ENCODE measurements at regions not wholly inside any gene's neighbourhood (a gene's known extent, or its start where the extent isn't known, plus 50 kb on each side); places are given as distances from the start of the nearest gene placed in this dataset.

- DNase-seq = no peak
- no peaks in the 10 kb centered on the region for H3K4me1 ChIP-seq
- no peak overlapping the region for H3K4me3 ChIP-seq
- H3K27me3 ChIP-seq = no peaks in the 10 kb centered on the region
- no peaks in the 10 kb centered on the region for H3K9me3 ChIP-seq (replicated peaks)
- H3K27ac ChIP-seq = no peak overlapping the region
- no peaks in the 10 kb centered on the region for H3K36me3 ChIP-seq
Measured at GRCh38 chr20:22446613-22447446, 137.5 kb downstream of the FOXA2 start.

GRCh38 chr20:22442318-22442717 lies 142.1 kb downstream of the FOXA2 start:
- H3K4me1 ChIP-seq = no peaks in the 10 kb centered on the region
- no peaks in the 10 kb centered on the region for H3K27me3 ChIP-seq
- H3K27ac ChIP-seq = no peak overlapping the region
- H3K36me3 ChIP-seq = no peaks in the 10 kb centered on the region
- DNase-seq = no peak
- no peaks in the 10 kb centered on the region; the same call in 1 of the 2 replicates for H3K9me3 ChIP-seq (replicated peaks)
- H3K4me3 ChIP-seq = no peak overlapping the region

GRCh38 chr20:22438926-22439325 lies 145.4 kb downstream of the FOXA2 start:
- no peaks in the 10 kb centered on the region for H3K27me3 ChIP-seq
- no peaks in the 10 kb centered on the region; the same call in 1 of the 2 replicates for H3K9me3 ChIP-seq (replicated peaks)
- H3K4me3 ChIP-seq = no peak overlapping the region
- no peaks in the 10 kb centered on the region for H3K36me3 ChIP-seq
- H3K4me1 ChIP-seq = no peaks in the 10 kb centered on the region
- no peak overlapping the region for H3K27ac ChIP-seq
- DNase-seq = peak in 1 of 2 experiments; percentile 39

- no peak for DNase-seq
- no peaks in the 10 kb centered on the region for H3K36me3 ChIP-seq
- H3K27me3 ChIP-seq = no peaks in the 10 kb centered on the region
- no peak overlapping the region for H3K27ac ChIP-seq
- H3K4me3 ChIP-seq = no peak overlapping the region
- no peaks in the 10 kb centered on the region; the same call in 1 of the 2 replicates for H3K9me3 ChIP-seq (replicated peaks)
- no peaks in the 10 kb centered on the region for H3K4me1 ChIP-seq
Measured at GRCh38 chr20:22438346-22438745, 146.0 kb downstream of the FOXA2 start.

- H3K36me3 ChIP-seq = no peaks in the 10 kb centered on the region
- H3K4me3 ChIP-seq = no peak overlapping the region
- DNase-seq = no peak
- no peak overlapping the region for H3K27ac ChIP-seq
- H3K27me3 ChIP-seq = no peaks in the 10 kb centered on the region
- no peaks in the 10 kb centered on the region; the same call in 1 of the 2 replicates for H3K9me3 ChIP-seq (replicated peaks)
- peaks cover 7% of the 10 kb centered on the region for H3K4me1 ChIP-seq
Measured at GRCh38 chr20:22437354-22437753, 147.0 kb downstream of the FOXA2 start.

- Histone ChIP-seq H3K36me3 (no peaks in the 10 kb centered on the region), H3K27ac (peak overlapping the region; percentile 99), H3K9me3 (replicated peaks) (no peaks in the 10 kb centered on the region), H3K27me3 (no peaks in the 10 kb centered on the region), H3K4me1 (peaks cover 46% of the 10 kb centered on the region), H3K4me3 (no peak overlapping the region; the same call in 1 of the 2 replicates)
- DNase-seq = peak in 1 of 2 experiments; percentile 16
Measured at GRCh38 chr20:22431419-22431818, 153.0 kb downstream of the FOXA2 start.

GRCh38 chr20:22430746-22431168 lies 153.6 kb downstream of the FOXA2 start:
- H3K9me3 ChIP-seq (replicated peaks) = no peaks in the 10 kb centered on the region
- H3K4me3 ChIP-seq = peak overlapping the region; percentile 47
- no peaks in the 10 kb centered on the region for H3K36me3 ChIP-seq
- H3K27ac ChIP-seq = peak overlapping the region; percentile 99
- DNase-seq = peak; percentile 91 to 92
- no peaks in the 10 kb centered on the region for H3K27me3 ChIP-seq
- peaks cover 46% of the 10 kb centered on the region for H3K4me1 ChIP-seq

GRCh38 chr20:22430154-22430745 lies 154.1 kb downstream of the FOXA2 start:
- peak overlapping the region; percentile 99 for H3K27ac ChIP-seq
- peaks cover 46% of the 10 kb centered on the region for H3K4me1 ChIP-seq
- DNase-seq = peak; percentile 96 to 98
- H3K9me3 ChIP-seq (replicated peaks) = no peaks in the 10 kb centered on the region
- H3K27me3 ChIP-seq = no peaks in the 10 kb centered on the region
- no peaks in the 10 kb centered on the region for H3K36me3 ChIP-seq
- peak overlapping the region; percentile 47 for H3K4me3 ChIP-seq

- Histone ChIP-seq H3K9me3 (replicated peaks) (no peaks in the 10 kb centered on the region), H3K27me3 (no peaks in the 10 kb centered on the region), H3K4me3 (peak overlapping the region; percentile 47), H3K4me1 (peaks cover 46% of the 10 kb centered on the region), H3K36me3 (no peaks in the 10 kb centered on the region), H3K27ac (peak overlapping the region; percentile 99)
- DNase-seq = peak; percentile 43 to 64
Measured at GRCh38 chr20:22429175-22430153, 154.9 kb downstream of the FOXA2 start.

- Histone ChIP-seq H3K9me3 (replicated peaks) (no peaks in the 10 kb centered on the region), H3K4me3 (no peak overlapping the region), H3K36me3 (no peaks in the 10 kb centered on the region), H3K27ac (no peak overlapping the region; the same call in 1 of the 2 replicates), H3K27me3 (no peaks in the 10 kb centered on the region), H3K4me1 (peaks cover 46% of the 10 kb centered on the region)
- no peak for DNase-seq
Measured at GRCh38 chr20:22428051-22428450, 156.3 kb downstream of the FOXA2 start.

- peaks cover 33% of the 10 kb centered on the region for H3K4me1 ChIP-seq
- H3K36me3 ChIP-seq = no peaks in the 10 kb centered on the region
- H3K9me3 ChIP-seq (replicated peaks) = no peaks in the 10 kb centered on the region
- DNase-seq = no peak
- H3K4me3 ChIP-seq = no peak overlapping the region
- no peaks in the 10 kb centered on the region for H3K27me3 ChIP-seq
- H3K27ac ChIP-seq = no peak overlapping the region
Measured at GRCh38 chr20:22426772-22427171, 157.6 kb downstream of the FOXA2 start.

GRCh38 chr20:22425344-22426295 lies 158.8 kb downstream of the FOXA2 start:
- Histone ChIP-seq H3K4me3 (no peak overlapping the region), H3K4me1 (peaks cover 22% of the 10 kb centered on the region), H3K27ac (no peak overlapping the region), H3K36me3 (no peaks in the 10 kb centered on the region), H3K27me3 (no peaks in the 10 kb centered on the region), H3K9me3 (replicated peaks) (no peaks in the 10 kb centered on the region)
- peak in 1 of 2 experiments; percentile 24 for DNase-seq

GRCh38 chr20:22423190-22423832 lies 161.1 kb downstream of the FOXA2 start:
- Histone ChIP-seq H3K36me3 (no peaks in the 10 kb centered on the region), H3K4me3 (no peak overlapping the region), H3K27ac (no peak overlapping the region), H3K27me3 (no peaks in the 10 kb centered on the region), H3K9me3 (replicated peaks) (no peaks in the 10 kb centered on the region), H3K4me1 (peaks cover 2% of the 10 kb centered on the region)
- DNase-seq = no peak
